ENCODE measurements at regions not wholly inside any gene's neighbourhood (a gene's known extent, or its start where the extent isn't known, plus 50 kb on each side); places are given as distances from the start of the nearest gene placed in this dataset.

DNA sequence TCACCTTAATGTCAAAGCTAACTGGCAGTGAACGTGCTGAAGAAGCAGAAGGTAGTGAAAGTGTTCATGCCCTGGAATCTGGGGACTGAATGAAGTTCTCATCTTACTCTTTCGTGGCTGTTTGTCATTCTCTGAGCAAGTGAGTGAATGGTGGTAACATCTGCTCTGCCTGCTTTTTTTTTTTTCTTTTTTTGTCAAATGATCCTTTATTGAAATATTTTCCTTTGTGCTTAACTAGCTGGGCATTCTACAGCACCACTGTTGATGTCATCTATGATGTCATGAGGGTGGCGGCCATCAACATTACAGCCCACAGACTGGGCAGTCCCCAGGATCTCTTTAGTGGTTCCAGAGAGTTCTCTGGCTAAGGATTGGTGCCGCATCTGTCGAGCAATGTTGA lies 65.2 kb downstream of the RIN2 start:
- H3K27ac ChIP-seq, result no peak overlapping the region
- H3K4me3 ChIP-seq (IDR thresholded peaks at IDR 0.05; ENCODE audit: insufficient read depth, low read depth, low read length), result no peak overlapping the region
- H3K4me1 ChIP-seq (ENCODE audit: low read depth, poor library complexity, severe bottlenecking), result peaks cover 28% of the 10 kb centered on the region
- no peak overlapping the region for H2AFZ ChIP-seq (ENCODE audit: low read depth)
- TF ChIP-seq, protein P1, sequence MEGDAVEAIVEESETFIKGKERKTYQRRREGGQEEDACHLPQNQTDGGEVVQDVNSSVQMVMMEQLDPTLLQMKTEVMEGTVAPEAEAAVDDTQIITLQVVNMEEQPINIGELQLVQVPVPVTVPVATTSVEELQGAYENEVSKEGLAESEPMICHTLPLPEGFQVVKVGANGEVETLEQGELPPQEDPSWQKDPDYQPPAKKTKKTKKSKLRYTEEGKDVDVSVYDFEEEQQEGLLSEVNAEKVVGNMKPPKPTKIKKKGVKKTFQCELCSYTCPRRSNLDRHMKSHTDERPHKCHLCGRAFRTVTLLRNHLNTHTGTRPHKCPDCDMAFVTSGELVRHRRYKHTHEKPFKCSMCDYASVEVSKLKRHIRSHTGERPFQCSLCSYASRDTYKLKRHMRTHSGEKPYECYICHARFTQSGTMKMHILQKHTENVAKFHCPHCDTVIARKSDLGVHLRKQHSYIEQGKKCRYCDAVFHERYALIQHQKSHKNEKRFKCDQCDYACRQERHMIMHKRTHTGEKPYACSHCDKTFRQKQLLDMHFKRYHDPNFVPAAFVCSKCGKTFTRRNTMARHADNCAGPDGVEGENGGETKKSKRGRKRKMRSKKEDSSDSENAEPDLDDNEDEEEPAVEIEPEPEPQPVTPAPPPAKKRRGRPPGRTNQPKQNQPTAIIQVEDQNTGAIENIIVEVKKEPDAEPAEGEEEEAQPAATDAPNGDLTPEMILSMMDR (conservative IDR thresholded peaks at IDR 0.05; ENCODE audit: low read depth, low read length), result no peak
- H3K9ac ChIP-seq, result no peak overlapping the region
- H3K36me3 ChIP-seq (ENCODE audit: insufficient read depth), result no peaks in the 10 kb centered on the region
- H3K79me2 ChIP-seq (ENCODE audit: insufficient read depth, low read depth), result no peaks in the 10 kb centered on the region
- H4K20me1 ChIP-seq (ENCODE audit: insufficient read depth), result no peaks in the 10 kb centered on the region
- H3K4me2 ChIP-seq, result no peak overlapping the region
- H3K27me3 ChIP-seq (ENCODE audit: insufficient read depth, low read depth), result no peaks in the 10 kb centered on the region

DNA sequence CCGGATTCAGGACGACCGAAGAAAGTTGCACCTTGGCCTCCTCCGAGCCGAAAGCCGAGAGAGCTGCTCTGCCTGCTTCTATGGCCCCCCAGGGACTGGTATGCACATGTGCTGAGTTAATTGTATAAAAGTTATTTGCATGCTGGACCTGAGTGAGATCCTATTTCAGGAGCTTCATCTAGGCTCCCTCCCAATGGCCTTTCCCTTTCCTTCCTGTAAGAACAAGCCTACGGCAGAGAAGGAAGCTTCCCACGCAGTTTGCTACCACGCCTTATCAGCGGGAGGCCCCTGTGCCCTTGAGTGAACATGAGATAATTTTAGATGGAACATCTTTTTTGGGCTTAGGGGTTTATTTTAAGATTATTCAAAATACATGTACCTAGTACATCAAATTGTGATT lies 65.9 kb downstream of the RIN2 start:
- no peak overlapping the region for H2AFZ ChIP-seq (ENCODE audit: low read depth)
- no peaks in the 10 kb centered on the region for H3K36me3 ChIP-seq (ENCODE audit: insufficient read depth)
- no peak overlapping the region for H3K4me2 ChIP-seq
- H3K4me1 ChIP-seq (ENCODE audit: low read depth, poor library complexity, severe bottlenecking), result peaks cover 34% of the 10 kb centered on the region
- H3K27ac ChIP-seq, result no peak overlapping the region
- H3K4me3 ChIP-seq (IDR thresholded peaks at IDR 0.05; ENCODE audit: insufficient read depth, low read depth, low read length), result no peak overlapping the region
- TF ChIP-seq, protein P1 (conservative IDR thresholded peaks at IDR 0.05; ENCODE audit: low read depth, low read length), result no peak
- H4K20me1 ChIP-seq (ENCODE audit: insufficient read depth), result no peaks in the 10 kb centered on the region
- no peak overlapping the region for H3K9ac ChIP-seq
- no peaks in the 10 kb centered on the region for H3K79me2 ChIP-seq (ENCODE audit: insufficient read depth, low read depth)
- H3K27me3 ChIP-seq (ENCODE audit: insufficient read depth, low read depth), result no peaks in the 10 kb centered on the region

DNA sequence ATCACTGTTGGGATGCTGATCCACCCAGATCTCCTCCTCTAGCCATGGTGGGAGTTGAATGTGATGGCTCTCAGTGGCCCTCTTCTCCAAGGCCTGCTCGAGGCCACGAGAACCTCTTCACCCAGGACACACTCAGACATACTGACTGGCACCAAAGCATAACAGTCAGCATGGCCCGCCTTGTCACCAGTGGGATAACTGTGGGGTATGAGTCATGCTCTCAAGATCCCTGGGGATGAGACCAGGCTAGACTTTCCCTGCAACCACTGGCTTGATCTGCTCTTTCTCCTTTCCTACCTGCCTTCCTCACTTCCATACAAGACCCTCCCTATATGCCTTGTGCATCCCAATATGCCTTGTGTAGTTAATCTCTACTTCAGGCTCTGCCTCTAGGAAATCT lies 66.8 kb downstream of the RIN2 start:
- H3K4me3 ChIP-seq (IDR thresholded peaks at IDR 0.05; ENCODE audit: insufficient read depth, low read depth, low read length), result no peak overlapping the region
- no peaks in the 10 kb centered on the region for H3K27me3 ChIP-seq (ENCODE audit: insufficient read depth, low read depth)
- H3K36me3 ChIP-seq (ENCODE audit: insufficient read depth), result no peaks in the 10 kb centered on the region
- no peak overlapping the region for H3K27ac ChIP-seq
- H3K4me2 ChIP-seq, result no peak overlapping the region
- H3K79me2 ChIP-seq (ENCODE audit: insufficient read depth, low read depth), result no peaks in the 10 kb centered on the region
- TF ChIP-seq, protein P1 (conservative IDR thresholded peaks at IDR 0.05; ENCODE audit: low read depth, low read length), result no peak
- H3K4me1 ChIP-seq (ENCODE audit: low read depth, poor library complexity, severe bottlenecking), result peaks cover 38% of the 10 kb centered on the region
- H2AFZ ChIP-seq (ENCODE audit: low read depth), result no peak overlapping the region
- no peaks in the 10 kb centered on the region for H4K20me1 ChIP-seq (ENCODE audit: insufficient read depth)
- no peak overlapping the region for H3K9ac ChIP-seq

DNA sequence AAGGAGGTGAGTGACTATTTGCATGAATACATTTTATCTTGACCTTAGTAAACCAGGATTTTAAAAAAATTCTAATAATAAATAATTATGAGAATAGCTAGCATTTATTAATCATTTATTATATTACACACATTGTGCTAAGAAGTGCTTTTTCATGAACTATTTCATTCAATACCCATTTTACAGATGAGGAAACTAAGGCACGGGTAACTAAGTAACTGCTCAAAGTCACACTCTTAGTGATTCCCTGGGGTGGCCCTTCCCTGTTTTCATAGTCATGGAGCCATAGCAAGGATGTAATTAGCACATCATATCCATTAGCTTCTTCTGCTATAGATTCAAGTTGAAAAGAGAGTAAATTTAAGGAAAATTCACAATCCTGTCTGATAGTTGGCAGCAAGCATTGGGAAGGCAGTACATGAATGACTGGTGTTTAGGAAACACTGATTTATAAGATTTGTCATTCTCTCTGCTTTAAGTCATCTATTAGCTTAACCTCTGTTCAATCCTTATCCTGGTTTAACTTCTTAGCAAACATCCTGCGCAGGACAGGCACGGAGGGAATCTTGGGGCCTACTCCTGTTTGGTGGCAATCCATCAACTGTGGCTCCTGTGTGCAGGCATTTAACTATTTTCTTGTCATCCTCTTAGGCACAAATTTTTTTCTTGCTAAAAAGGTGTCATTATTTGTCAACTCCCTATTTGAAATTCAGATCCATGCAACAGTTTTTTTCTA lies 68.3 kb downstream of the RIN2 start:
- H3K4me1 ChIP-seq (ENCODE audit: low read depth, poor library complexity, severe bottlenecking), result peaks cover 26% of the 10 kb centered on the region
- no peak overlapping the region for H3K9ac ChIP-seq
- H3K27ac ChIP-seq, result no peak overlapping the region
- H3K27me3 ChIP-seq (ENCODE audit: insufficient read depth, low read depth), result no peaks in the 10 kb centered on the region
- no peaks in the 10 kb centered on the region for H4K20me1 ChIP-seq (ENCODE audit: insufficient read depth)
- H3K4me3 ChIP-seq (IDR thresholded peaks at IDR 0.05; ENCODE audit: insufficient read depth, low read depth, low read length), result no peak overlapping the region
- no peaks in the 10 kb centered on the region for H3K79me2 ChIP-seq (ENCODE audit: insufficient read depth, low read depth)
- no peaks in the 10 kb centered on the region for H3K36me3 ChIP-seq (ENCODE audit: insufficient read depth)
- no peak overlapping the region for H3K4me2 ChIP-seq
- H2AFZ ChIP-seq (ENCODE audit: low read depth), result no peak overlapping the region
- TF ChIP-seq, protein P1 (conservative IDR thresholded peaks at IDR 0.05; ENCODE audit: low read depth, low read length), result no peak

Data from KMS-11 (cell line).